ENCODE measurements at regions not wholly inside any gene's neighbourhood (a gene's known extent, or its start where the extent isn't known, plus 50 kb on each side); places are given as distances from the start of the nearest gene placed in this dataset.

- no peak for DNase-seq (ENCODE audit: low spot score)
- BruUV-seq (replicated peaks), result no TSS peak
- no peak for FAIRE-seq
These were observed 102.9 kb downstream of the TRIM29 start for GRCh38 chr11:120034881-120035630.

More at GRCh38 chr11:120034881-120035630, 102.9 kb downstream of the TRIM29 start:
- intact Hi-C loops (cut with micrococcal nuclease; ENCODE audit: unreplicated experiment), result no loop called here
- no peaks in the 10 kb centered on the region for H3K9me3 ChIP-seq (ENCODE audit: low read length)
- 28% methylated on average over 5 of the region's 9 CpGs for WGBS (ENCODE audit: low lambda C conversion rate)
- H3K4me1 ChIP-seq (ENCODE audit: insufficient read depth, low read length), result no peaks in the 10 kb centered on the region
- ChIA-PET POLR2A (no interaction called here), CTCF (ENCODE audit: low intra/inter-chr PET ratio, low total read pairs) (no interaction called here)
- H3K36me3 ChIP-seq (replicated peaks in 1 of 2; ENCODE audit: control insufficient read depth in 1 of 2, insufficient read depth in 2 of 2, low read length in 2 of 2), result no peaks in the 10 kb centered on the region
- no peak overlapping the region for H2AFZ ChIP-seq (ENCODE audit: low read length)
- no peaks in the 10 kb centered on the region for H3K79me2 ChIP-seq (ENCODE audit: insufficient read depth, low read length)
- peaks cover 2 to 37% of the 10 kb centered on the region in 2 experiments; a peak in 3 of 5 replicates for H3K27me3 ChIP-seq (ENCODE audit: control insufficient read depth in 1 of 2, insufficient read depth in 2 of 2, low read length in 2 of 2)
- TF ChIP-seq DPF2 (CRISPR knock-in tag; IDR thresholded peaks at IDR 0.05; ENCODE audit: borderline replicate concordance, low read depth) (no peak), ZSCAN29 (CRISPR knock-in tag; conservative IDR thresholded peaks at IDR 0.05) (no peak), KMT2A (CRISPR knock-in tag; IDR thresholded peaks at IDR 0.05) (no peak), RFX1 (IDR thresholded peaks at IDR 0.05) (no peak), SNAPC2 (CRISPR knock-in tag; IDR thresholded peaks at IDR 0.05) (no peak), PHB2 (IDR thresholded peaks at IDR 0.05; ENCODE audit: partially characterized antibody) (no peak), KAT2B (IDR thresholded peaks at IDR 0.05; ENCODE audit: borderline replicate concordance, low read depth, low read length) (no peak), JUNB (CRISPR knock-in tag; IDR thresholded peaks at IDR 0.05; ENCODE audit: borderline replicate concordance) (no peak), CC2D1A (CRISPR knock-in tag; IDR thresholded peaks at IDR 0.05) (no peak), HNRNPK (IDR thresholded peaks at IDR 0.05; ENCODE audit: low read depth, low read length, poor library complexity, severe bottlenecking) (no peak), SMYD3 (CRISPR knock-in tag; IDR thresholded peaks at IDR 0.05) (no peak), ZNF552 (CRISPR knock-in tag; IDR thresholded peaks at IDR 0.05; ENCODE audit: borderline replicate concordance) (no peak), PLRG1 (conservative IDR thresholded peaks at IDR 0.05) (no peak), BORCS8-MEF2B (CRISPR knock-in tag; IDR thresholded peaks at IDR 0.05) (no peak), BCL6 (CRISPR knock-in tag; IDR thresholded peaks at IDR 0.05) (no peak)
- TF ChIP-seq, protein P1, sequence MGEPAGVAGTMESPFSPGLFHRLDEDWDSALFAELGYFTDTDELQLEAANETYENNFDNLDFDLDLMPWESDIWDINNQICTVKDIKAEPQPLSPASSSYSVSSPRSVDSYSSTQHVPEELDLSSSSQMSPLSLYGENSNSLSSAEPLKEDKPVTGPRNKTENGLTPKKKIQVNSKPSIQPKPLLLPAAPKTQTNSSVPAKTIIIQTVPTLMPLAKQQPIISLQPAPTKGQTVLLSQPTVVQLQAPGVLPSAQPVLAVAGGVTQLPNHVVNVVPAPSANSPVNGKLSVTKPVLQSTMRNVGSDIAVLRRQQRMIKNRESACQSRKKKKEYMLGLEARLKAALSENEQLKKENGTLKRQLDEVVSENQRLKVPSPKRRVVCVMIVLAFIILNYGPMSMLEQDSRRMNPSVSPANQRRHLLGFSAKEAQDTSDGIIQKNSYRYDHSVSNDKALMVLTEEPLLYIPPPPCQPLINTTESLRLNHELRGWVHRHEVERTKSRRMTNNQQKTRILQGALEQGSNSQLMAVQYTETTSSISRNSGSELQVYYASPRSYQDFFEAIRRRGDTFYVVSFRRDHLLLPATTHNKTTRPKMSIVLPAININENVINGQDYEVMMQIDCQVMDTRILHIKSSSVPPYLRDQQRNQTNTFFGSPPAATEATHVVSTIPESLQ (CRISPR knock-in tag; conservative IDR thresholded peaks at IDR 0.05), result no peak
- no peak overlapping the region for H3K4me3 ChIP-seq (replicated peaks in 1 of 3; ENCODE audit: insufficient read depth in 1 of 3, low read depth in 2 of 3, low read length in 3 of 3)
- in situ Hi-C loops (cut with HindIII; ENCODE audit: extremely low pct_ligation_motif_present, low pct_unique_long_range_greater_than_20kb), result no loop called here
- no peak for ATAC-seq
- H4K20me1 ChIP-seq (ENCODE audit: insufficient read depth, low read length), result no peaks in the 10 kb centered on the region
- no peak overlapping the region for H3K4me2 ChIP-seq (ENCODE audit: low read depth, low read length)
- no peak overlapping the region for H3K9ac ChIP-seq (ENCODE audit: insufficient read depth, low read depth, low read length)
- H3K27ac ChIP-seq (ENCODE audit: extremely low read length, insufficient read depth, low read length), result no peak overlapping the region

Data from HepG2 (cell line).